ENCODE measurements at regions not wholly inside any gene's neighbourhood (a gene's known extent, or its start where the extent isn't known, plus 50 kb on each side); places are given as distances from the start of the nearest gene placed in this dataset.
"Not testable (repeated sequence)": the region's sequence is repeated elsewhere in the genome, so short reads cannot be mapped to it uniquely, and the experiment has no call there.

DNA sequence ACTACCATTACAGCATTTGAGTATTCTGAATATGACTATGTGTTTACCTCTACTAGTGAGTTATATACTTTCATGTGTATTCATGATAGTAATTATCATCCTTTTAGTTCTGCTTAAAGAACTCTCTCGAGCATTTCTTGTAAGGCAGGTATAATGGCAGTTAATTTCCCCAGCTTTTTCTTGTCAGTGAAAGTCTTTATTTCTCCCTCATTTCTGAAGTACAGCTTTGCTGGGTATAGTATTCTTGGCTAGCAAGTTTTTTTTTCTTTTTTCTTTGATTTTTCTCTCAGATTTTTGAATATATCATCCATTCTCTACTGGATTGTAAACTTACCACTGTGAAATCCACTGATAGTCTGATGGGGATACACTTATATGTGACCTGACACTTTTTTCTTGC lies 165.9 kb upstream of the ARHGAP5 start:
- DNase-seq, result no peak

DNA sequence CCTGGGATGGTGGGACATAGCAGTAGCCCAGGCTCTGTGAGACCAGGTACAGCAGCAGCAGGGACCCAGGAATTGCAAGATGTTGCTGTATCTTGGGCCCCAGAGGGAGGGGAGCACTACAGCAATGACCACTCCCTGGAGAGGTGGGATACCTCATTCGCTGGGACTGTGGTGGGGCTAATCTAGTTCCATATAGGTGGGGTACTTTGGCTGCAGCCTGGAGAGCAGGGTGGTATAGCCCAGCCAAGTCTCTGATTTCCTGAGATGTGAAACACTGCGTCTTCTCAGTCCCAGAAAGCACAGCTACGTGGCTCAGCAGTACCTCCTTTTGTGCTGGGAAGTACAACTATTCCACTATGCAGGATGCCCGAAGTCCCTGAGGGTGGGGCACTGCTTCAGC lies 163.7 kb upstream of the ARHGAP5 start:
- DNase-seq, result no peak

DNA sequence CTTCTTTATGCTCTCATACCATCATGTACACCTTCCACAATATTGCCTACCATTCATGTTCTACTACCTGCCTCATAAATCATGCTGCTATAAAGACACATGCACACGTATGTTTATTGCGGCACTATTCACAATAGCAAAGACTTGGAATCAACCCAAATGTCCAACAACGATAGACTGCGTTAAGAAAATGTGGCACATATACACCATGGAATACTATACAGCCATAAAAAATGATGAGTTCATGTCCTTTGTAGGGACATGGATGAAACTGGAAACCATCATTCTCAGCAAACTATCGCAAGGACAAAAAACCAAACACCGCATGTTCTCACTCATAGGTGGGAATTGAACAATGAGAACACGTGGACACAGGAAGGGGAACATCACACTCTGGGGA lies 158.8 kb upstream of the ARHGAP5 start:
- not testable (repeated sequence) for DNase-seq

DNA sequence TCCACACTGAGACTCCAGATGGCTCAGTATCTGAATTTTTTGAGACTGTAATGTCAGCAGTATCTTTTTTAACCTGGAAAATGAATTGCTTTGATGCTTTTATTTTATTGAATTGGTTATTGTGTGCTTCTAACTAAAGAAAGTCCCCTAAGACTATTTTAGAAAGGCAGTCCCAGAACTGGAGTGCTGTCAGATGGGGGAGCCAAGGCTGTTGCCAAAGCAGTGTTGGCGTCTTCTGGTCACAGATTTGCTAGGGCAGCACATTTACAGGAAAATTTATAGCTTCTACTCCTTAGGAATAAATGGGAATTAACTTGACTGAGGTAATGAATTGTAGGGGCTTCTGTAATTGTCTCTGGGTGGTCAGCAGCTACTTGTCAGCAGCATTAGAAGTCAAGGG lies 157.1 kb upstream of the ARHGAP5 start:
- DNase-seq, result no peak

DNA sequence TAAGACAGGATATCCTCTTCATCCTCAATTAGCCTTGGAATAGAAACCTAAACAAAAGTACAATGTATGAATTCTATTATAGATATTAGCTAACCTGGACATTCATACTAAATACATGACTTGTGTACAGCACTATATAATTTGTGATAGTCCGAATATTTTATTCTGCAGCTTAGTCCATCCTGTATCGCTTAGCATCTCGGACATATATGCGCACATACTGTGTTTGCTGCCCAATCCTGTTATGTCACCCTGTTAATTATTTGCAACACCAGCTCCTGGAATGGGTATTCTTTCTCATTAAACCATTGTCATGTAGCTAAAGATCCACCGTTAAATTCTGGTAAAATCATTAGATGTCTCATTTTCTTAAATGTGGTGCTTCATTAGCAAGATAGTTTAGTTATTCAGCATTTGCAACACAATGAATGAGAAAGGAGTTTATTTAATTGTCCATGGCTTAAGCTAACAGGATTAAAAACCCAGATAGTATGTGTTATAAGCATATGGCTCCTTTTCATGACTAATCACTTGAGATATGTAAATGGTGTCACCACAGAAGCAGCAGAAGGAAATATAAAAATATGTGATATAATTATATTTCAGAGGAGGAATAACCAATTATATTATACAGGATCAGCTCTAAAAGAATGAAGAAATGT lies 156.0 kb upstream of the ARHGAP5 start:
- DNase-seq, result peak; percentile 74

DNA sequence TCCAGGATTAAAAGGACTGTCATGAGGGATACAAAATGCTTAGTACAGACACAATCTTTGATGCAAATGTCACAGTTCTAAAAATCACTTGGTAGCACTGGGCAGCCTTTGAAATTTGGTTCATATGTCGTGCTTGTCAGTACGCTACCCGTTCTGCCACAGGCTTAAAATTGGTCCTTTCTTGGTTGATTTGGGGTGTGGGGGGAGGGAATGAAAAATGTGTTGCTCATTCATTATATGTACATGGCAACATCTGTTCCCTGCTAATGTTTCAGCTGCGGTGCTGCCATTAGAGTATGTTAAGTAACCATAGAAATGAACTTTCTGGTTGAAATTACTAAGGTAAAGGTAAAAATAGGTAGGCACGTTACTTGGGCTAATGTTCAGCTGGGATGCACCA lies 155.4 kb upstream of the ARHGAP5 start:
- DNase-seq, result peak; percentile 99

DNA sequence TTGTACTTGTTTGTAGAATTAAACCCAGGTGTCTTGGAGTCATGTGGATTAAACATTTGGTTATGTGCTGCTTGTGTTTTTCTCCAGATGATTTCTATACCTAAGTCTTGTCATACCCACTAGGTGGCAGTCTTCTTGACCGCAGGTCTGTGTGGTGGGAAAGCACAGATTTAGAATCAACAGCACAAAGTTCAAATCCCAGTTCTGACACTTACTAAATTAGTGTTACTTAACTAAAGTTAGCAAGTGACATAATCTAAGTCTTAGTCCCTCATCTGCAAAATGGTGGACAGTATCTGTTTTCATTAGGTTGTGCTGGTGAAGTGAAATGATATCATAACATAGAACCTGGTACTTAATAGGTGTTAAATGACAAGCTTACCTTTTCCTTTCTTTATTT lies 151.0 kb upstream of the ARHGAP5 start:
- peak; percentile 57 for DNase-seq

DNA sequence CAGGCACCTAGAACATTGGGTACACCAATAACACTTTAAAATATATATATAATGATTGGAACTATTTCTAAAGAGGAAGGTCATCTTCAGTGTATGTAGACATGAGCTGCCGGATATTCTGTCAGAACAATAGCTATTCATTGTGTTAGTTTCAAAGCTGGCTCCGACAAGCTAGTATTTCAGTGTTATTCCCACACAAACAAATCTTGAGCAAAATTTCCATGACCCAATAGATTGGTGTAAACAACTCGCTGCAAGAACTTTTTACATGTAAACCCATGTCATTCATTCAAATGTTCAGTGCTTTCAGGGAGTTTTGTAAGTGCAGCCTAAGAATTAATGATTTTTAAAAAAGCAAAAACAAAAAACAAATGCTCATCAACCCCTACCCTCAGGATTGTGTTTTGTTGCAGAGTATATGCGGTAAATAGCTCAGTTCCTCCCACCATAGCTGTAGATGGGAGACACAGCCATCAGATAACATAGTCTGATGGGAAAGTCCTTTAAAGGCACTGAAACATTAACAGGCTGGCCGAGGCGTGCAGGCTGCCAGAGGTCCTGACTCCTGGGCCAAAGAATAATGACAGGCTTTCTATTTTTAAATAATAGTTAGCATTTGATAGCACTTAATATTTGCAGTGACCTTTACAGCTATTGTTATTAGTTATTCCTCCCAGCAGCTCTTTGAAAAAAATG lies 150.3 kb upstream of the ARHGAP5 start:
- no peak for DNase-seq

DNA sequence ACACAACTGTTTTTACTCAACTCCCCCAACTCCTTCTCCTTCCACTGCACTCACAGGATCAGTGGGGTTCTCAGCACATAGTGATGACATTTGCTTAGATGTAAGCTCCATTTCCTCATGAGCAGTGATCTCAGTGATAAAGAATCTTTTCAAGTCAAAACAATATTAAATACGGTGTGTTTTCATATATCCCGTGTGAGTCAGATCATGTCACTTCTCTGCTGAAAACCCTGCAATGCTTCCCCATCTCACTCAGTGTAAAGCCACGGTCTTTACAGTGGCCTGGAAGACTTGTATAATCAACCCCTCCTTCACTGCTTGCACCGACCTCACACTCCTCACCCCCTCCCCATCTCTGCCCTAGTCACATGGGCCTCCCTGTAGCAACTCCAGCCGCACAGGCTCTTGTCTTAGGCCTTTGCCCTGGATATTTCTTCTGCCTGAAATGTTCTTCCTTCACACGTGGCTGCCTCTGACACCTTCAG lies 149.7 kb upstream of the ARHGAP5 start:
- peak; percentile 47 for DNase-seq

DNA sequence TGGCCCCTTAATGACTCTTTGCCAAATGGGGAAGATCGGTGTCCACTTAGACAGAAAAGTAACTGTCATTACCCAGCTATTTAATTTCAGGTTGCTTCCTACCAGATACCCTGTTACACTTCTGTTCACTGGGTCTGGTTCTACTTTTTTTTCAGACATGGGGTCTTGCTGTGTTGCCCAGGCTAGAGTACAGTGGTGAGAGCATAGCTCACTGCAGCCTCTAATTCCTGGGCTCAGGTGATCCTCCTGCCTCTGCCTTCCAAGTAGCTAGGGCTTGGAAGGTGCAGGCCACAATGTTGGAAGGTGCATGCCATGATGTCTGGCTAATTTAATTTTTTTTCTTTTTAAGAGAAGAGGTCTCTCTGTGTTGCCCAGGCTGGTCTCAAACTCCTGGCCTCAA lies 147.0 kb upstream of the ARHGAP5 start:
- no peak for DNase-seq

DNA sequence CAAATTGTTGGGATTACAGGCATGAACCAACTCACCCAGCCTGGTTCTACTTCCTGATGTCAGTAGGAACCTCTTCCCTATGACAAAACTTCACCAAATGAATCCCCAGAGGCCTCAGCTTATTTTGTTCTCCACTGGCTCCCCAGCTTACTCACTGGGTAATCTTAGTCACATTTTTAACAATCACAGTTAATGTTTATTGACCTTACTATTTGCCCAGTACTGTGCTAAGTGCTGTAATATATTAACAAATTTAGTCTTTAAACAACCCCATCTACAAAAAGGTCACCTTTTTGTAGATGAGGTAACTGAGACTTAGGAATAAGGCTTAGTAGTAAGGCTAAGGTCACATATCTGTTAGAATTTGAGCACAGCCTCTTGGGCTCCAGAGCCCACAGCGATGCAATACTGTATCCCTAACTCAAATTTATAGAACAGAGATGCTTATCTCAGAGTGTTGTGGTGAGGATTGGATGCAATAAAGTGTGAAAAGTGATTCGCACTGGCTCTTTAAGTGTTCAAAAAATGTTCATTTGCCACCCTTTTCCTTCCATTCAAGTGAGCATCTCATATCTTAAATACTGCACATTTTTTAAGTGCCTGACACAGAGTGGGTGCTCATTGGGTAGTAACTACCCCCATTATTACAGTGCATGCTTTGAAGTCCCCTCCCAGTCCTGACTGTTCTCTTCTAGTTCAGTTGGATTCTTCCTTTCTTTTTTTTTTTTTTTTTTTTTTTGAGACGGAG lies 146.4 kb upstream of the ARHGAP5 start:
- no peak for DNase-seq

DNA sequence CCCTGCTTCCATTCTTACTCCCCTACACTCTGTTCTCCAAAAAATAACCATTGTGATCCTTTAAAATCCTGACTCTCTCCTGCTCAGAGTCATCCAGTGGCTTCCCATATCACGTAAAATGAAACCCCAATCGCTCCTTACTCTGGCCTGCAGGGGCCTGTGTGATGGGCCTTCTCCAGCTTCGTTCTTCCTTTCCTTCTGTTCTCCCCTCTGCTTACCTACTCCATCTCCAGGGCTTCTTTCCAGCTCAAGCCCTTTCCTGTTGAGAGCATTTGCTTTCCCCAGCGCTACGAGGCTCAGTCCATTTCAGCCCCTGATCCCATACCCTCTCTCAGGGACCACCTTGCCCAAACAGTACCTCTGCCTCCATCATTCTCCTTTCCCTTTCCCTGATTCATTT lies 144.4 kb upstream of the ARHGAP5 start:
- peak; percentile 51 for DNase-seq

DNA sequence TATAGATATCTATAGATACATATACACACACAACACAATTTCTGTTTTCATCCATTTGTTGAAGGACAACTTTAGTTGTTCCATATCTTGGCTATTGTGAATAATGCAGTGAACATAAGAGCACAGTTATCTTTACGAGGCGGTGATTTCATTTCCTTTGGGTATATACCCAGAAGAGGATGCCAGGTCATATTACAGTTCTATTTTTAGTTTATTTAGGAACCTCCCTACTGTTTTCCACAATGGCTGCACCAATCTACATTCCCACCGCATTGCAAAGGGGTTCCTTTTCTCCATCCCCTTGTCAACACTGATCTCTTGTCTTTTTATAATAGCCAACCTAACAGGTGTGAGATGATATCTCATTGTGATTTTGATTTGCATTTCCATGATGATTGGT lies 143.4 kb upstream of the ARHGAP5 start:
- DNase-seq, result peak; percentile 73

DNA sequence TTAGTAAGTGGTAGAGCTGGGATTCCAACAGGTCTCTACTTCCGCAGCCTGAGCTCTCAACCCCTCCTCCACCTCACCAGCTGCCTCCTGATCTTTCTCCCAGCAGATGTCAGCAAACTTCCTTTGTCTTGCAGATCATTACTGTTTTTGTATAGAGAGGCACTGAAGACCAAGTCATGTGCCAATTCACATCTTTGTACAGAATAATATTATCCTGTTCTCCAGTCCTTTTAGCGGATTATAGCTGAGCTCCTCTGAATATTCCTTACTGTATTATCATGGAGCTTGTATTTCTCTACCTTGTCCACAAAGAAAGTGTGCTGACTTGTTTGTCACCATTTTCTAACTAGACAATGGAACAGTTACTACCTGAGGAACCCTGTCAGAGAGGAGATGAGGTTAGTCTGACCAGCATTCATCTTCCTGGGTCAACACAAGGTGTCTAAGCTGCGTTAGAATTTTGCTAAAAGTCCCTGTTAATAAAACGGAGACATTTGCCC lies 142.3 kb upstream of the ARHGAP5 start:
- DNase-seq, result peak; percentile 94

DNA sequence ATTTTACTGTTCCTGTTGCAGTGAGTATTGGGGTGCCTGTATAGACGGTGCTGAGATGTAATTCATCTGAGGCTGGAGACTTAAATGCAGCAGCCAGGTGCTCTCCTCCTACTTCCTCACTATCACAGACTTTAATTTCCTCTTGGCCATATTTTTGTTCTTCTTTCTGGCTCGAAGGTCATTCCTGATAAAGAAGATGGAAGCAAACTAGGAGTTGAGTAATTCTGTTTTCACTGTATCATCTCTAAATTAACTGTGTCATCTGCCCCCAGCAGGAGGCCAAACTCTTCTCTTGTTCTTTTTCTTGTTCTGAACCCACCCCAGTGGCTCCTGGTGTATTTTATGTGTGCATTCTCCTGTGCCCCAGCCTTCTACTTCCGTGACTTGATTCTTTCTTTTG lies 141.7 kb upstream of the ARHGAP5 start:
- DNase-seq, result peak; percentile 34

DNA sequence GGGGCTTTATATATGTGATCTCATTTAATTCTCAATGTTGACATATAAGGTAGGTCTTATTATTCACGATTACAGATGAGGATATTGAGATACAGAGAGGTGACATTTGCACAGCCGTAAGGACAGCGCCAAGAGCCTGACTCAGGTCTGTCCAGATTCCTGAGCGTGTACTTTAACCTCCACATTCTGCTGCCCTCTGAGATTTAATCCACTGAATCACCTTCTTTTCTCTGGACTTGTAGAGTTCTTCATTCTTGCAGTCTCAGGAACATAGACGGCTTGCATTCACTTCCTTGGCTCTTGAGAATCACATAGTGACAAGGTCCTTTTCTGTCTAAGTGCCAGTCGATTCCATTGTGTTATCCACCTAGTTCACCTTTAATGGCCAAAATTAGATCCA lies 141.0 kb upstream of the ARHGAP5 start:
- DNase-seq, result no peak

DNA sequence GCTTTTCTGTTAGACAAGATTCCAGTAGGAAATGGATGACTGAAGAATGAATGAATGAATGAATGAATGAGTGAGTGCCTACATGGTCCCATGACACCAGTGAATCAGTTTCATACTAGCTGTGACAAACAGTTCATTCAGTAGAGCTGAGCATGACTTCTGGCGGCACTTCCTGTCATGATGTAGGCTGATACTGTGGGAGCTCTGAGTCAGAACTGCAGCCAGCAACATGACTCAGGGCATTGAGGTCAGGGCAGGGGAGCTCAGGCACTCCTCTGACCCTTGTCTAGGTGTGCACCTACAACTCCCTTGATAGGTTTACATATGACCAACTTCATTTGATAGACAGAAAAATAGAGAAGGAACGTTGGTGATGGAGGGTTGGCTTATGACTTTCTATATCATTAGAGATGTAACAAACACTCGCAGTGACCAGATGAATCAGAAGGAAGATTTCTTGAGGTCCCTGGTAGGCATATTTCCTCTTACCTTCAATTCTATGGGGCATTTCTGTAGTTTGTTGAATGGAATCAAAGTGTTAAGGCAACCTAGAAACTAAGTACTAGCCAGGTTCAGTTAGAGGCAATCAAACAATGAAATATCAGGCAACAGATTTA lies 139.3 kb upstream of the ARHGAP5 start:
- no peak for DNase-seq

DNA sequence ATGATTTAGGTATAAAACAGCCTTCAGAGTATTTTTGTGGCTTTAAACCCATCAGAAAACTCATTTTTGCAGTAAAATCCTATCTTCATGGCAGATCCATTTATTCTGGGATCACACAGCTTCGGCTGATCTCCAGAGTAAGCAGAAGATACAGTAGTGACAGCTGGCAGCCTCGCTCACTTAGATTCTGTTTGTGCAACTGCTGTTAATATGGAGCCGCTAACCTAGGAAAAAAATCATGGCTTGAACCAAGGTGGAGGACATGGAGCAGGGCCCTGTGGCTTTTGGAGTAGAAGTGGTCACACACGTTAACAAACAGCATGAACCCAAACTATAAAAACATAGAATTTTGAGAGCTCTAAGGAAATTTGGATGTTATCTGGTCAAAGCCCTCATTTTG lies 137.2 kb upstream of the ARHGAP5 start:
- DNase-seq, result peak; percentile 86

DNA sequence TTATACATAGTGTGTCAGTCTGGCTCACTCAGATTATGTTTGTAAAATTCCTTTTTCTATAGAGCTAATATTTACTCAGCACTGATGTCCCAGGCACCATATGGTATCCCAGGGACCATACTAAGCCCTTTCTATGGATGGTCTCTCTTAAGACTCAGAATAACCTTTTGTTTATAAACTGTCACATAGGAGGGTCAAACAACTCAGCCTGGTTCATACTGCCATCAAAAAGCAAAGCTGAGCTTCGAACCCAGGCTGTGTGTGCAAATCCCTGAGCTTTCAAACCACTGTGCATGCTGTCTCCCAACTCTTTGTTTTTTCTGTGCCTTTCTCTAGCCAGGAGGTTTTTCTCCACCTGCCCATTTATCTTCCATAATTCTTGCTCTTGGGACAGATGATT lies 135.6 kb upstream of the ARHGAP5 start:
- peak; percentile 35 for DNase-seq

DNA sequence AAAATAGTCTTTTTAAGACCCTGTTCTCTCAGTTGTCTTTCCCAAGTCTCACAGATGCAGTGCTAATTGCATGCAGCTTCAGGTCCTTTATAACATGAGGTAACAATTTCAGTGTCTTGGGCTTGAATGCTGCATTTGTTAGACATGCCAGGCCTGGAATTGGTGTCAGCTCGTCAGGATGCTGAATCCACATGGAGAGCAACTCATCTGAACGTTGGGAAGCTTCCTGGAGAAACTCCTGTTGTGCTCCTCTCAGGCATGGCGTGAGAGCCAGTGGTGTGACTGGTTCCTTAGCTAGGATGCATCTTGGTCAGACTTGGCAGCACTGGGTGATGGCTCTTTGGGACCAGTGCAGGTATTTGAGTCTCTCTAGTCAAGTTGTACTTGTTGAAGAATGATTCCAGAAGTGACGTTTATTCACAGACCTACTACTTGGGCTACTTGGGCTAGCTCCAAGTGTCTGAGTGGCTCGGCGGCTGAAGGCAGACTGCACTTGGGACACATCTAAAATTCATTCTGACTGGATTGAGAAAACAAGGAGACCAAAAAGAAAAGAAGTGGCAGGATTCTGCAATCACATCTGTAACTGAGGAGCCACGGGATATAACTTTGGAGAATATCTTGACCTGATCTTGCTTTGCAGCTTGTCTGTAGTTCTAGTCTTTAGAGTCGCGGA lies 134.8 kb upstream of the ARHGAP5 start:
- DNase-seq, result no peak

DNA sequence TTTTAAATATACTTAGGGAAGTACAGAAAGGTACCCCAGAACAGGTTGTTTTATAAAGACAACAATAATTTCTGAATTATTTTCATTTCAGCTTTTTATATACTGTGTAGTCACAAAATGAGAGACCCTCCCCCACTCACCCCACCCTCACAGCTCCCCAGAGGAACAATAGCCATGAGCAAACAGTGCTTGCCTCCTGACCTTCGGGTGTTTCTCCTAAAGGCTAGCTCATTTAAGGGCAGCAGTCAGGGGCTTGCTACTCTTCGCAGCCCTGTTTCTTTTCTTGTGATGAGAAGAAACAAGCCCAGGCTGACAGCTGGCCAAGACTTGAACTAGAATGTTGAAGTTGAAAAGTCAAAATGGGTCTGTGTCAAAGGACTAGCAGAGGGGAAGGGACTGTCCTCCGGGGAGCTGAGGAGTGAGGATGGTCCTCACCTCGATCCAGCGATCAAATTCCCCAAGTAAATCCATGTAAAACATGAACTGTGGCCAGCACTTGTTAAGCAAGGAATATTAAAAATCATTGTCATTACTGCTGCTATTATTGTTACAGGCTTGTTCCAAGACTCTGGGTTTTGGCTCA lies 133.8 kb upstream of the ARHGAP5 start:
- no peak for DNase-seq

DNA sequence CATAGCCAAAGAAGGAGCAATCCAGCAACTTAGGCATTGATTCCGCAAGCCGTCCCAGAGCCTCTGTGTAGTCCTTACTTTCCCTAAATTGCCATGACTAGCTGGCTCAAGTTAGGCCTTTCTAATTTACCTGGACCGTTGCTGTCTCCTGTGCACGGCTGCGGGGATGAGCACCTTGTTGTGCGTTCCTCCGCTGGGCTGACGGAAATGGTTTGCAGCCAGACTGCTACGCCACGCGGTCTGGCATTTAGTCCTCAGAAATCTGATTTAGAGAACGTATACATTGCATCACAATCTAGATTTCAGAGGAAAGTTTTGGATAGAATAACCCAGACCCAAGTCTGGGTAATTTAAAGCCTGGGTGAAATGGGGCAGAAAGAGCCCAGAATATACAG lies 133.2 kb upstream of the ARHGAP5 start:
- no peak for DNase-seq
